ENCODE measurements at regions not wholly inside any gene's neighbourhood (a gene's known extent, or its start where the extent isn't known, plus 50 kb on each side); places are given as distances from the start of the nearest gene placed in this dataset.

DNA sequence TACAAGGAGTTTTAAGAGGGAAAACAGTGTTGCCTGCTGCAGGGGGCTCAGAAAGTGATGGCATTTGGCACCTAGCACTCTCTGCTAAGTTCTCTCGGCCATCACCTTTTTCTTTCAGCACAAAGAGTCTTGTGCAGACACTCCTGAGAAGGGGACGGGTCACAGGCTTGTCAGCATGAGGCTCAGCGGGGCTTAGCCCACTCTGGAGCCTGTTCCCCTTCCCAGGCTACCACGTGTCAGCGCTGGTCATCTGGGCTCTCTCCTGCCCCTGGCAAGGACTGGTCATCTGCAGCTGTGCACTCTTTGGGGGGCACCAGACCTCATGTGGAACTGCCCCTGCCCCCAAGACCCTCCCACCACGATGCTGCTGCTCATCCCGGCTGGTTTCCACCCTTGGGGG, 152.1 kb upstream of the MKI67 start:
- Histone ChIP-seq H3K4me3 (no peak overlapping the region), H3K27me3 (no peaks in the 10 kb centered on the region), H3K27ac (no peak overlapping the region), H3K36me3 (no peaks in the 10 kb centered on the region), H3K9me3 (no peaks in the 10 kb centered on the region), H3K4me1 (ENCODE audit: insufficient read depth) (no peaks in the 10 kb centered on the region)
- DNase-seq, result no peak
- TF ChIP-seq EP300 (IDR thresholded peaks at IDR 0.05) (no peak), POLR2A (IDR thresholded peaks at IDR 0.05) (no peak)
- TF ChIP-seq, protein P1, sequence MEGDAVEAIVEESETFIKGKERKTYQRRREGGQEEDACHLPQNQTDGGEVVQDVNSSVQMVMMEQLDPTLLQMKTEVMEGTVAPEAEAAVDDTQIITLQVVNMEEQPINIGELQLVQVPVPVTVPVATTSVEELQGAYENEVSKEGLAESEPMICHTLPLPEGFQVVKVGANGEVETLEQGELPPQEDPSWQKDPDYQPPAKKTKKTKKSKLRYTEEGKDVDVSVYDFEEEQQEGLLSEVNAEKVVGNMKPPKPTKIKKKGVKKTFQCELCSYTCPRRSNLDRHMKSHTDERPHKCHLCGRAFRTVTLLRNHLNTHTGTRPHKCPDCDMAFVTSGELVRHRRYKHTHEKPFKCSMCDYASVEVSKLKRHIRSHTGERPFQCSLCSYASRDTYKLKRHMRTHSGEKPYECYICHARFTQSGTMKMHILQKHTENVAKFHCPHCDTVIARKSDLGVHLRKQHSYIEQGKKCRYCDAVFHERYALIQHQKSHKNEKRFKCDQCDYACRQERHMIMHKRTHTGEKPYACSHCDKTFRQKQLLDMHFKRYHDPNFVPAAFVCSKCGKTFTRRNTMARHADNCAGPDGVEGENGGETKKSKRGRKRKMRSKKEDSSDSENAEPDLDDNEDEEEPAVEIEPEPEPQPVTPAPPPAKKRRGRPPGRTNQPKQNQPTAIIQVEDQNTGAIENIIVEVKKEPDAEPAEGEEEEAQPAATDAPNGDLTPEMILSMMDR (IDR thresholded peaks at IDR 0.05), result no peak
- intact Hi-C loops (cut with DNase I), result no loop called here
- WGBS, 3 donors, result 26 to 35% (median 28%) methylated on average over 7 of the region's 7 CpGs

DNA sequence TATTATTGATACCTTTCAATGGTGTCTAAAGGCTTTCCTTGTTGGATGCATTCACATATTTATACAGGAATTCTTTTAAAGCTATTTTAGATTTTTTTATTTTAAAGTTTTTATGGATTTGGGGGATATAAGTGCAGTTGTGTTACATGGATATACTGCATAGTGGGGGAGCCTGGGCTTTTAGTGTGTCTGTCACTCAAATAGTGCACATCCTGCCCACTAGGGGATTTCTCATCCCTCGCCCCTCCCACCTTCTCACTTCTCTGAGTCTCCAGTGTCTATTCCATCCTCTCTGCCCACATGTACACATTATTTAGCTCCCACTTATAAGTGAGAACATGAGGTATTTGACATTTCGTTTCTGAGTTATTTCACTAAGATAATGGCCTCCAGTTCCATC, 154.0 kb upstream of the MKI67 start:
- TF ChIP-seq, protein P1 (IDR thresholded peaks at IDR 0.05), result no peak
- no peak for TF ChIP-seq POLR2A (IDR thresholded peaks at IDR 0.05)
- TF ChIP-seq EP300 (IDR thresholded peaks at IDR 0.05), result no peak
- no peaks in the 10 kb centered on the region for H3K4me1 ChIP-seq (ENCODE audit: insufficient read depth)
- H3K9me3 ChIP-seq, result no peaks in the 10 kb centered on the region
- no peak overlapping the region for H3K27ac ChIP-seq
- DNase-seq, result no peak
- no peak overlapping the region for H3K4me3 ChIP-seq
- H3K36me3 ChIP-seq, result no peaks in the 10 kb centered on the region
- no peaks in the 10 kb centered on the region for H3K27me3 ChIP-seq
- WGBS, 3 donors, result 54 to 69% (median 55%) methylated on average over 2 of the region's 2 CpGs
- intact Hi-C loops (cut with DNase I), result no loop called here

DNA sequence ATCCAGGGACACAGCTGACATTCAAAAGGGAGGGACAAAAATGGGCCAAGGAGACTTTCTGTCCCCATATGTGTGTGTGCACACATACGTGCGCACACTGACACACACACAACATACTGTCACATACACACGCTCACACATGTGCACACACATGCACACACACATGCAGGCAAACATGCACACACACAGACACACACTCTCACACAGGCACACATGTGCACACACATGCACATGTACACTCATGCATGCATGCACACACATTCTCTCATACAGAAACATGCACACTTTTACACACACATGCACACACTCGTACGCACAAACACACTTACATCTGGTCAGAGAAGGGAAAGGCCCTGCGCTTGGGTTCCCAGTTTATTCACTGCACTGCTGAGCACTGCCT, 155.1 kb upstream of the MKI67 start:
- WGBS, 3 donors, result 75 to 94% (median 85%) methylated on average over 6 of the region's 6 CpGs
- intact Hi-C loops (cut with DNase I), result no loop called here
- Histone ChIP-seq H3K27me3 (no peaks in the 10 kb centered on the region), H3K9me3 (no peaks in the 10 kb centered on the region), H3K4me1 (ENCODE audit: insufficient read depth) (no peaks in the 10 kb centered on the region), H3K36me3 (no peaks in the 10 kb centered on the region), H3K27ac (no peak overlapping the region), H3K4me3 (no peak overlapping the region)
- no peak for DNase-seq
- TF ChIP-seq, protein P1 (IDR thresholded peaks at IDR 0.05), result no peak

DNA sequence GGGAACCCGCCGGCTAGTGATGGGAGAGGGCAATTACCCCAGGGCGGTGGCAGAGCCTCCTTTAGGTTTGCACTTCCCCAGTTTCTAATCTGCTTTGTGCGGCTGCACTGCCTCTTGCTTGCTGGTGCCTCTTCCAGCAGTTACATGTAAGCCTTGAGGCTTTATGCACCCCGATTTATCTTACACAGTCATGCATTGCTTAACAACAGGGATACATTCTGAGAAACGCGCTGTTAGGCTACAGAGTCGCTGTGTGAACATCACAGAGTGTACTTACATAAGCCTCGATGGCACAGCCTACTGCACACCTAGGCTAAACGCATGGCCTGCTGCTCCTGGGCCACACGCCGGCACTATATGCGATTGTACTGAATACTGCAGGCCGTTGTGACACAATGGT, 155.6 kb upstream of the MKI67 start:
- intact Hi-C loops (cut with DNase I), result no loop called here
- Histone ChIP-seq H3K36me3 (no peaks in the 10 kb centered on the region), H3K27ac (no peak overlapping the region), H3K4me1 (ENCODE audit: insufficient read depth) (no peaks in the 10 kb centered on the region), H3K27me3 (no peaks in the 10 kb centered on the region), H3K9me3 (no peaks in the 10 kb centered on the region), H3K4me3 (no peak overlapping the region)
- 90 to 94% (median 91%) methylated on average over 14 of the region's 14 CpGs for WGBS, 3 donors
- no peak for DNase-seq
- TF ChIP-seq, protein P1 (IDR thresholded peaks at IDR 0.05), result no peak
- TF ChIP-seq POLR2A (IDR thresholded peaks at IDR 0.05), result no peak
- TF ChIP-seq EP300 (IDR thresholded peaks at IDR 0.05), result no peak

All from ovary (tissue), 7 donors.